BLaER1 (cell line): ENCODE measurements at regions not wholly inside any gene's neighbourhood (a gene's known extent, or its start where the extent isn't known, plus 50 kb on each side); places are given as distances from the start of the nearest gene placed in this dataset.
A peak's percentile ranks its signal among the peaks of the same experiment; 100 is the strongest.

Source experiments
- H3K27ac ChIP-seq: shearing (Covaris generic); formaldehyde crosslinking; 2 replicates; pipeline ENCODE4 v1.8.1; 2022
- H3K27me3 ChIP-seq: shearing (Covaris generic); formaldehyde crosslinking; 2 replicates; pipeline ENCODE4 v1.8.1; 2022
- H3K36me3 ChIP-seq: shearing (Covaris generic); formaldehyde crosslinking; 2 replicates; pipeline ENCODE4 v1.8.1; 2022
- H3K4me1 ChIP-seq: shearing (Covaris generic); formaldehyde crosslinking; 2 replicates; pipeline ENCODE4 v1.8.1; 2022
- H3K4me2 ChIP-seq: shearing (Covaris generic); formaldehyde crosslinking; 2 replicates; pipeline ENCODE4 v1.8.1; 2022
- H3K4me3 ChIP-seq: shearing (Covaris generic); formaldehyde crosslinking; 2 replicates; pipeline ENCODE4 v1.8.1; 2022
- H3K9ac ChIP-seq: shearing (Covaris generic); formaldehyde crosslinking; 2 replicates; pipeline ENCODE4 v1.8.1; 2022
- H3K9me3 ChIP-seq: shearing (Covaris generic); formaldehyde crosslinking; 2 replicates; pipeline ENCODE4 v1.8.1; 2022
- H4K20me1 ChIP-seq: shearing (Covaris generic); formaldehyde crosslinking; 2 replicates; pipeline ENCODE4 v1.8.1; 2022
- Cebpa-rat ChIP-seq: shearing (Covaris generic); IDR thresholded peaks from 2 replicates; pipeline ENCODE4 v1.8.1; 2022

GRCh38 chr2:15726321-15727057 is 134.8 kb downstream of the DDX1 start:
- TF ChIP-seq Cebpa-rat = no peak
- Histone ChIP-seq H3K9me3 (no peaks in the 10 kb centered on the region), H3K4me2 (no peak overlapping the region), H3K27ac (no peak overlapping the region), H3K27me3 (no peaks in the 10 kb centered on the region), H4K20me1 (peaks cover 11% of the 10 kb centered on the region; the same call in 1 of the 2 replicates), H3K4me1 (peaks cover 57% of the 10 kb centered on the region), H3K4me3 (no peak overlapping the region), H3K36me3 (no peaks in the 10 kb centered on the region), H3K9ac (no peak overlapping the region)

GRCh38 chr2:15727396-15728244 is 136.0 kb downstream of the DDX1 start:
- Histone ChIP-seq H3K27ac (no peak overlapping the region), H4K20me1 (peaks cover 16% of the 10 kb centered on the region; the same call in 1 of the 2 replicates), H3K4me2 (no peak overlapping the region), H3K9ac (no peak overlapping the region), H3K36me3 (no peaks in the 10 kb centered on the region), H3K9me3 (no peaks in the 10 kb centered on the region), H3K4me1 (peaks cover 57% of the 10 kb centered on the region), H3K27me3 (no peaks in the 10 kb centered on the region), H3K4me3 (no peak overlapping the region)
- no peak for TF ChIP-seq Cebpa-rat

DNA sequence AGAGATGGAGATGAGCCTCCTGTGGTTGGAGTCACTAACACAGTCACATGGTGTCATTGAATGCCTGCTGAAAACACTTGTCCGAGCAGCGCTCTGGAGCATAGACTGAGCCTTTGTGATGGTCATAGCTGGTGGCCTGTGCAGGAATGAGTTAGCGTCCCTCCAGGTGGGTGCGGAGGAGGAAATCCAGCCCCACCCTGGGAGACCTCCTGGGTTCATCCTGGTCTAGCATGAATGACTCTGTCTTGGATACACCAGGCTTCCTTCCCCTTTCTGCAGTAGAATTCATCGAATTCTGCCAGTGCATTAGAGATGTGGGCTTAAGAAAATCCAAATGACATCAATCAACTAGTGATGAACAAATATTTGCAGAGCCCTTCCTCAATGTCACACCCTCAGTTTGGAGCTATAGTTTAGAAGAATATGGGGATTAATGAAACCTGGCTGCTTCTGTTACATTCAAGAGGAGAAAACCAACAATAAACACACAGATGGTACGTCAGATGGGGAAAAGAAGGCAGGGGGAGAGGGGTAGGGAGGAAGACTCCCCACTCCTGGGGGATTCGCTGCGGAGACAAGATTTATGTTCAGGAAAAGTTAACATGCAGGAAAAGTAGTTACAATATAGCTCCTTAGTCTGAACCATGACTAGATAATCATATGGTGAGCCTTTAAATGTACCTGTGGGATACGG is 136.7 kb downstream of the DDX1 start:
- Histone ChIP-seq H3K27ac (no peak overlapping the region), H3K4me3 (no peak overlapping the region), H3K9me3 (no peaks in the 10 kb centered on the region), H3K4me1 (peaks cover 64% of the 10 kb centered on the region), H3K9ac (no peak overlapping the region), H3K4me2 (peak overlapping the region; percentile 4; the same call in 1 of the 2 replicates), H3K36me3 (no peaks in the 10 kb centered on the region), H4K20me1 (peaks cover 16% of the 10 kb centered on the region; the same call in 1 of the 2 replicates), H3K27me3 (no peaks in the 10 kb centered on the region)
- TF ChIP-seq Cebpa-rat = no peak

DNA sequence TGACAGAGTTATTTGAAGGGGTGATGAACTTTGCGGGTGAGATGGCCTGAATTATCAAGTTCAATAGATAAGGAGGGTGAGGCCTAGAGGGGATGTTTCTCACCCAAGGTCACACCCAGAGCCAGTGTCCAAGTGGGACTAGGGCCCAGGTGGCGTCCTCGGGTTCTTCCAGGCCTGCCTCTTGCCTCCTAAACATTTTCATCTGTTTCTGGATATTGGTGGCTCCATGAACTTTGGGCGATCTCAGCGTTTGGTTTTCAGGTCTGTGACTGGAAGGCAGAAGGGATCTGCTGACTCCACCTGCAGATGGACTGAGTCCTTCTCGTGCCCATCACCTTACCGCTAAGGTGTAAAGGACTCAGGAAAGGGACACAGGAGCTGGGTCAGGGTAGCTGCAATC is 137.3 kb downstream of the DDX1 start:
- Histone ChIP-seq H3K4me2 (no peak overlapping the region), H3K36me3 (no peaks in the 10 kb centered on the region), H3K27me3 (no peaks in the 10 kb centered on the region), H3K27ac (no peak overlapping the region), H3K9ac (no peak overlapping the region), H3K9me3 (no peaks in the 10 kb centered on the region), H3K4me3 (no peak overlapping the region), H4K20me1 (peaks cover 16% of the 10 kb centered on the region; the same call in 1 of the 2 replicates), H3K4me1 (peaks cover 66% of the 10 kb centered on the region)
- TF ChIP-seq Cebpa-rat = no peak

GRCh38 chr2:15729709-15730544 is 138.3 kb downstream of the DDX1 start:
- Histone ChIP-seq H3K4me3 (no peak overlapping the region), H3K27me3 (no peaks in the 10 kb centered on the region), H3K9me3 (no peaks in the 10 kb centered on the region), H3K4me2 (peak overlapping the region; percentile 79), H3K36me3 (no peaks in the 10 kb centered on the region), H3K4me1 (peaks cover 66% of the 10 kb centered on the region), H4K20me1 (peaks cover 16% of the 10 kb centered on the region; the same call in 1 of the 2 replicates), H3K27ac (no peak overlapping the region), H3K9ac (no peak overlapping the region)
- TF ChIP-seq Cebpa-rat = no peak

DNA sequence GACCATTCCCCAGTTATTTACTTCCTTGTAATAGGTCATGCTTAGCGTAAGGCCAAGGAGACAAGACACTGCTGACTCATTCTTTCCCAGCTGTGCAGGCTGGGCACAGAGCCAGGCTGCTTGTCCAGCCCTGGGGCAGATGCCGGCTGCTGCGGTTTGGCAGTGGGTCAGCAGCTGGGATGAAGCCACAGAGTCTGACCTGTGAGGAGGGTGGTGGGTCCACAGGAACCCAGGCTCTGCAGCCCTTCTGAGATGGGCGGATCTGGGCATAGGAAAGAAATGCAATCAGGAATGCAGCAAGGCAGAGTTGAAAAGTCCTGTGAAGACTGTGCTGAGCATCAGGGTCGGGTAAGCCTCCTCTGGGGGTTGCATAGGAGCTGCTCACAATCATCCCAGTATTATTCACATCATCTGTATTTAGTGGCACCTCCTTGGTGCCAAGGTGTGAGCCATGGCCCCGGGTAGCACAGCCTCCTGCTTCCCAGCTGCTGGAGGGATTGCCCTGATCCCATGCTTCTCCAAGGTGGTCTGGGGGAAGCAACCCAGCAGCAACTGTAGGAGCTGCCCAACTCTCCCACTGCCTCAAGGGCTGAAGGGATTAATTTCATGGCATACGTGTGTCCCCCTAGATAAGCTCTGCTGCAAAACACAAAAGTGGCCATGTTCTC is 139.0 kb downstream of the DDX1 start:
- peaks cover 16% of the 10 kb centered on the region; the same call in 1 of the 2 replicates for H4K20me1 ChIP-seq
- no peak overlapping the region for H3K27ac ChIP-seq
- no peak overlapping the region for H3K4me3 ChIP-seq
- TF ChIP-seq Cebpa-rat = no peak
- H3K9ac ChIP-seq = no peak overlapping the region
- H3K36me3 ChIP-seq = no peaks in the 10 kb centered on the region
- H3K4me2 ChIP-seq = peak overlapping the region; percentile 79
- no peaks in the 10 kb centered on the region for H3K27me3 ChIP-seq
- no peaks in the 10 kb centered on the region for H3K9me3 ChIP-seq
- H3K4me1 ChIP-seq = peaks cover 73% of the 10 kb centered on the region

- Histone ChIP-seq H3K27me3 (no peaks in the 10 kb centered on the region), H3K9ac (no peak overlapping the region), H3K4me3 (no peak overlapping the region), H4K20me1 (peaks cover 16% of the 10 kb centered on the region; the same call in 1 of the 2 replicates), H3K4me2 (peak overlapping the region; percentile 79), H3K36me3 (no peaks in the 10 kb centered on the region), H3K27ac (no peak overlapping the region), H3K9me3 (no peaks in the 10 kb centered on the region), H3K4me1 (peaks cover 77% of the 10 kb centered on the region)
- TF ChIP-seq Cebpa-rat = no peak
Observed at GRCh38 chr2:15731213-15731888, 139.7 kb downstream of the DDX1 start.

DNA sequence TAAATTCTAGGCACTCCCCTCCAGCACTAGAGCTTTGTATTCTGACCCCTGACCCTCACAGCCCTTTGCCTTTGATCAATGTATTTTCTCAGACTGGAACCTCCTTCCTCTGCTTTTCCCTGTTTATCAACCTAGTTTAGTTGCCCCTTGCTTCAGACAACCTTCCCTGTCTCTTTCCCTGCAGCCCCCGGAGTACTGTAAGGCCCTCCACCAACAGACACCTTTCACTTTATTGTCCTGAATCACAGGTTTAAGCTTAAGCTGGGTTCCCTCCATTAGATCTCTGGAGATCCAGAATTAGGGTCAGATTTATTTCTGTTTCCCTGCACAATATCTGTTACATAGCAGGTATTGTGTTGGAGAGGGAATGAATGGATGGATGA is 140.2 kb downstream of the DDX1 start:
- no peak overlapping the region for H3K27ac ChIP-seq
- no peaks in the 10 kb centered on the region for H3K27me3 ChIP-seq
- peaks cover 74% of the 10 kb centered on the region for H3K4me1 ChIP-seq
- H3K4me2 ChIP-seq = peak overlapping the region; percentile 79
- H3K9me3 ChIP-seq = no peaks in the 10 kb centered on the region
- H3K4me3 ChIP-seq = no peak overlapping the region
- H3K9ac ChIP-seq = no peak overlapping the region
- no peak for TF ChIP-seq Cebpa-rat
- H3K36me3 ChIP-seq = no peaks in the 10 kb centered on the region
- H4K20me1 ChIP-seq = peaks cover 16% of the 10 kb centered on the region; the same call in 1 of the 2 replicates
